ENCODE measurements at regions not wholly inside any gene's neighbourhood (a gene's known extent, or its start where the extent isn't known, plus 50 kb on each side); places are given as distances from the start of the nearest gene placed in this dataset.

GRCh38 chr12:77299001-77299400 is 233.6 kb upstream of the E2F7 start:
- TF ChIP-seq POLR2A (IDR thresholded peaks at IDR 0.05): no peak
- no peak for TF ChIP-seq CTCF (IDR thresholded peaks at IDR 0.05)

Data from thyroid gland (tissue), 4 donors.